Type B pancreatic cell (in vitro differentiated cells): ENCODE measurements at regions not wholly inside any gene's neighbourhood (a gene's known extent, or its start where the extent isn't known, plus 50 kb on each side); places are given as distances from the start of the nearest gene placed in this dataset.

ENCODE experiments used
- DNase-seq: peaks from one replicate; pipeline ENCODE4 v3.0.0; 2021; ENCODE audit warnings: mixed read lengths; ENCODE audit not compliant: unreplicated experiment; ENCODE audit errors: extremely low spot score
- H3K27ac Mint-ChIP-seq: 2 replicates; pipeline ENCODE4 v1.8.0; 2021; ENCODE audit warnings: mild to moderate bottlenecking, mixed read lengths
- H3K27me3 Mint-ChIP-seq: 2 replicates; pipeline ENCODE4 v1.8.0; 2021; ENCODE audit warnings: mixed read lengths
- H3K36me3 Mint-ChIP-seq: 2 replicates; pipeline ENCODE4 v1.8.0; 2021; ENCODE audit warnings: mixed read lengths
- H3K4me1 Mint-ChIP-seq: one replicate; pipeline ENCODE4 v1.8.0; 2021; ENCODE audit warnings: mixed read lengths; ENCODE audit not compliant: unreplicated experiment
- H3K4me3 Mint-ChIP-seq: 2 replicates; pipeline ENCODE4 v1.8.0; 2021; ENCODE audit warnings: mild to moderate bottlenecking, mixed read lengths
- H3K9me3 Mint-ChIP-seq: 2 replicates; pipeline ENCODE4 v1.8.0; 2021; ENCODE audit warnings: mixed read lengths
- CTCF ChIP-seq: fragments of 200-600 bp; sonication (generic); conservative IDR thresholded peaks from 2 replicates; pipeline ENCODE4 v1.5.0; 2021; ENCODE audit warnings: antibody characterized with exemption, mild to moderate bottlenecking

- no peak overlapping the region for H3K4me3 Mint-ChIP-seq
- DNase-seq: no peak
- TF ChIP-seq CTCF: no peak
Observed at GRCh38 chr5:34449639-34450038, 206.5 kb upstream of the RAI14 start.

GRCh38 chr5:34450338-34450737 is 205.8 kb upstream of the RAI14 start:
- no peaks in the 10 kb centered on the region for H3K36me3 Mint-ChIP-seq

More at GRCh38 chr5:34449639-34450038, 206.5 kb upstream of the RAI14 start:
- Mint-ChIP-seq H3K27me3 (peaks cover 3% of the 10 kb centered on the region), H3K36me3 (no peaks in the 10 kb centered on the region), H3K4me1 (peaks cover 5% of the 10 kb centered on the region), H3K9me3 (peaks cover 5% of the 10 kb centered on the region), H3K27ac (no peak overlapping the region)

GRCh38 chr5:34452170-34452828 is 203.8 kb upstream of the RAI14 start:
- no peaks in the 10 kb centered on the region for H3K9me3 Mint-ChIP-seq
- H3K27ac Mint-ChIP-seq: no peak overlapping the region
- H3K36me3 Mint-ChIP-seq: no peaks in the 10 kb centered on the region
- TF ChIP-seq CTCF: peak; percentile 62
- H3K27me3 Mint-ChIP-seq: no peaks in the 10 kb centered on the region
- H3K4me3 Mint-ChIP-seq: no peak overlapping the region
- H3K4me1 Mint-ChIP-seq: peaks cover 5% of the 10 kb centered on the region
- no peak for DNase-seq

More at GRCh38 chr5:34450338-34450737, 205.8 kb upstream of the RAI14 start:
- no peak for TF ChIP-seq CTCF
- no peaks in the 10 kb centered on the region for H3K27me3 Mint-ChIP-seq
- no peak overlapping the region for H3K27ac Mint-ChIP-seq
- DNase-seq: no peak
- no peak overlapping the region for H3K4me3 Mint-ChIP-seq
- peaks cover 5% of the 10 kb centered on the region for H3K4me1 Mint-ChIP-seq
- peaks cover 5% of the 10 kb centered on the region for H3K9me3 Mint-ChIP-seq

- Mint-ChIP-seq H3K36me3 (no peaks in the 10 kb centered on the region), H3K27ac (no peak overlapping the region), H3K4me3 (no peak overlapping the region), H3K9me3 (no peaks in the 10 kb centered on the region), H3K4me1 (peaks cover 5% of the 10 kb centered on the region), H3K27me3 (no peaks in the 10 kb centered on the region)
- no peak for TF ChIP-seq CTCF
- DNase-seq: no peak
Observed at GRCh38 chr5:34455098-34455497, 201.0 kb upstream of the RAI14 start.

GRCh38 chr5:34459908-34460307 is 196.2 kb upstream of the RAI14 start:
- H3K27me3 Mint-ChIP-seq: no peaks in the 10 kb centered on the region
- no peaks in the 10 kb centered on the region for H3K36me3 Mint-ChIP-seq
- TF ChIP-seq CTCF: no peak
- H3K4me1 Mint-ChIP-seq: no peaks in the 10 kb centered on the region
- H3K27ac Mint-ChIP-seq: no peak overlapping the region
- no peak for DNase-seq
- H3K4me3 Mint-ChIP-seq: no peak overlapping the region
- no peaks in the 10 kb centered on the region for H3K9me3 Mint-ChIP-seq
